ENCODE measurements at regions not wholly inside any gene's neighbourhood (a gene's known extent, or its start where the extent isn't known, plus 50 kb on each side); places are given as distances from the start of the nearest gene placed in this dataset.
A peak's percentile ranks its signal among the peaks of the same experiment; 100 is the strongest.

DNA sequence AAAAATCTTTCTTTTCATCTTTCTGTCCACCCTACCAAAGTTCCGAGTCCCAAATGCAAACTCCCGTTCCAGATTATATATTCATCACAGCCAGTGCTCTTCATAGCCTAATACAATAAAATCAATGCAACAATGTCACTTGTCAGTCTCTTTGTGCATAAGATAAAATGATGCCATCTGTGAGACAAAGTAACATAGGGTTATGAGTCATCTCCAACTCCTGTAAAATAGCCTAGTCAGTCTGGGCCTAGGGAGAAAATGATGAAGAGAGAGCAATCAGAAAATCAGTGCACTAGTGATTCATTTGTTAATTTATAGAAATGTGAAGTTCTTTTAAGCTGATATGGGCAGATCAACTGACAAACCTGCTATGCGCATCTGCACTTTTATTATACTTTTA, 689.1 kb upstream of the DIAPH2 start:
- TF ChIP-seq, protein P1, sequence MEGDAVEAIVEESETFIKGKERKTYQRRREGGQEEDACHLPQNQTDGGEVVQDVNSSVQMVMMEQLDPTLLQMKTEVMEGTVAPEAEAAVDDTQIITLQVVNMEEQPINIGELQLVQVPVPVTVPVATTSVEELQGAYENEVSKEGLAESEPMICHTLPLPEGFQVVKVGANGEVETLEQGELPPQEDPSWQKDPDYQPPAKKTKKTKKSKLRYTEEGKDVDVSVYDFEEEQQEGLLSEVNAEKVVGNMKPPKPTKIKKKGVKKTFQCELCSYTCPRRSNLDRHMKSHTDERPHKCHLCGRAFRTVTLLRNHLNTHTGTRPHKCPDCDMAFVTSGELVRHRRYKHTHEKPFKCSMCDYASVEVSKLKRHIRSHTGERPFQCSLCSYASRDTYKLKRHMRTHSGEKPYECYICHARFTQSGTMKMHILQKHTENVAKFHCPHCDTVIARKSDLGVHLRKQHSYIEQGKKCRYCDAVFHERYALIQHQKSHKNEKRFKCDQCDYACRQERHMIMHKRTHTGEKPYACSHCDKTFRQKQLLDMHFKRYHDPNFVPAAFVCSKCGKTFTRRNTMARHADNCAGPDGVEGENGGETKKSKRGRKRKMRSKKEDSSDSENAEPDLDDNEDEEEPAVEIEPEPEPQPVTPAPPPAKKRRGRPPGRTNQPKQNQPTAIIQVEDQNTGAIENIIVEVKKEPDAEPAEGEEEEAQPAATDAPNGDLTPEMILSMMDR (IDR thresholded peaks at IDR 0.05) = no peak
- Histone ChIP-seq H3K27me3 (peaks cover 0 to 12% (median 0%) of the 10 kb centered on the region in 4 donors), H3K4me1 (no peaks in the 10 kb centered on the region), H3K9me3 (no peaks in the 10 kb centered on the region), H3K36me3 (no peaks in the 10 kb centered on the region), H3K4me3 (no peak overlapping the region), H3K27ac (no peak overlapping the region)
- DNase-seq = no peak
- intact Hi-C loops (cut with DNase I) = no loop called here
- WGBS, 2 donors = 74% methylated on average over 3 of the region's 3 CpGs
- no peak for ATAC-seq
- FAIRE-seq = no peak

DNA sequence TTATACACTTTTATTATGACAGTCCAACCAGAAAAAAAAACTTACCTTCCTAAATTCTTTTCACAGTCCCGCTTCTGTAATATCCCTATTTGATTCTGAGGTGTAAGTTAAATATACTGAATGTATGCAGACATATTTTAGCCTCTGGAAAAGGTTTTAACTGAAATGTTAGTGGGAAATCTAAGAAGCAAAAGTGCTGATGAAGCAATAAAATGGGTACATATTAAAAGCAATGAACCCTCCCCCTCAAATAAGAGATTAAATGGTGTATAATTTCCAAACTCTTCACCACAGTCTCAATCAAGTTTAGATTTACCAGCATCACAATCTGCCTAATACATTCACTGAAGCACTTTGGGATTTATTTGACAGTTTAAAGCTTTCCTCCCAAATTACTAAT, 688.3 kb upstream of the DIAPH2 start:
- Histone ChIP-seq H3K27me3 (peaks cover 0 to 8% (median 0%) of the 10 kb centered on the region in 4 donors), H3K27ac (no peak overlapping the region), H3K36me3 (no peaks in the 10 kb centered on the region), H3K9me3 (no peaks in the 10 kb centered on the region), H3K4me3 (no peak overlapping the region), H3K4me1 (no peaks in the 10 kb centered on the region)
- DNase-seq = no peak
- TF ChIP-seq, protein P1 (IDR thresholded peaks at IDR 0.05) = no peak
- ATAC-seq = no peak
- intact Hi-C loops (cut with DNase I) = no loop called here
- FAIRE-seq = no peak
- 36 to 42% methylated on average over 1 of the region's 1 CpG for WGBS, 2 donors

DNA sequence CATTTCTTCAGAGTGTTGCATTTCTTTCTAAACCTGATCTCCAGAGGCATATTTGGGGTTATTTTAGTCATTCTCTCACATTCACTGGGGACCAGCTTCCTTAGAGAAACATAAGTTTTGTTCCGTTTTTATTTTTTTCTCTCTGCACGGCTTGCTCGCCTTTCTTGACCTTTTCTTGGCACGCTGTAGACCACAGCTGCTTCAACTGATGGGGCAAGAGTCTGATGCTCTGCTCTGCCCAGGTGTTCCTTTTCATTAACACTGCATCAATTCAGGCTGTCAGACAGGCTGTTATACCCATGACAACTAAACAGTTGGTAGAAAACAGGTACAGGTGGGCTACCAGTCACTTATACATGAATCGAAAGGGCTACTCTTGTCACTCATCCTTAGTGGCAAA, 682.2 kb upstream of the DIAPH2 start:
- no peak for DNase-seq
- Histone ChIP-seq H3K27me3 (no peaks in the 10 kb centered on the region), H3K9me3 (no peaks in the 10 kb centered on the region), H3K4me1 (no peaks in the 10 kb centered on the region), H3K36me3 (no peaks in the 10 kb centered on the region), H3K4me3 (no peak overlapping the region), H3K27ac (no peak overlapping the region)
- FAIRE-seq = no peak
- intact Hi-C loops (cut with DNase I) = no loop called here
- no peak for ATAC-seq
- TF ChIP-seq, protein P1 (IDR thresholded peaks at IDR 0.05) = no peak
- WGBS, 2 donors = 36 to 41% methylated on average over 5 of the region's 5 CpGs

DNA sequence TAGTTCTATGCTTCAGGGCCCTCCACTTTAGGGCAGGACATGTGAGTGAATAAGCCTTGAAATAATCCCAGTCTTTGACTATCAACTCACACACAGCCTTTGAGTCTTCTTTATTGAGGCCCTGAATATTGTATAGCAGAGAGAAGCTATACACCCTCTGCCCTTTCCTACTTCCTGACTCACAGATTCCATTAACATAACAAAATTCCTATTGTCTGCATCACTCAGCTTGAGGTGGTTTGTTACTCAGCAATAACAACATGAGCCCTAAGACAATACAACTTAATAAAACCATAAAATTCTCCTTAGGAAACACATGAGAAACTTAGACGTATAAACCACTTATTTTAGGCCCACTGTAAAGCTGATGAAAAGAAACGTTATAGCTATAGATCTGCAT, 680.3 kb upstream of the DIAPH2 start:
- FAIRE-seq = no peak
- no peaks in the 10 kb centered on the region for H3K36me3 ChIP-seq
- intact Hi-C loops (cut with DNase I) = no loop called here
- no peak overlapping the region for H3K4me3 ChIP-seq
- H3K27ac ChIP-seq = no peak overlapping the region
- 45 to 51% methylated on average over 2 of the region's 2 CpGs for WGBS, 2 donors
- H3K27me3 ChIP-seq = no peaks in the 10 kb centered on the region
- H3K4me1 ChIP-seq = no peaks in the 10 kb centered on the region
- ATAC-seq = no peak
- DNase-seq = no peak
- TF ChIP-seq, protein P1 (IDR thresholded peaks at IDR 0.05) = no peak
- no peaks in the 10 kb centered on the region for H3K9me3 ChIP-seq

DNA sequence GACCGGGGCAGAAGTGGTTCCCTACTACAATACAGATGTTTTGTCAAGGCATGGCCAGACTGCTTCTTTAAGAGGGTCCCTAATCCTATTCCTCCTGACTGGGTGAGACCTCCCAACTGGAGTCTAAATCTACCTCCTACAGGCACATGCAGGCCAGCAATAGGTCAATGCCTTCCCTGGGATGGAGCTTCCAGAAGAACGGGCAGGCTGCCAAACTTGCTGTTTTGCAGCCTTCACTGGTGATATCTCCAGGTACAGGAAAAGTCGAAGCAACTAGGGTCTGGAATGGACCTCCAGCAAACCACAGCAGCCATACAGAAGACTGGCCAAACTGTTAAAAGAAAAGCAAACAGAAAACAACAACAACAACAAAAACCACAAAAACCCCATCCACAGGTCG, 678.4 kb upstream of the DIAPH2 start:
- FAIRE-seq = no peak
- DNase-seq = peak in 3 of 6 donors; percentile 22 to 54 (median 37)
- no peak overlapping the region for H3K27ac ChIP-seq
- 57 to 59% methylated on average over 4 of the region's 4 CpGs for WGBS, 2 donors
- H3K36me3 ChIP-seq = no peaks in the 10 kb centered on the region
- intact Hi-C loops (cut with DNase I) = no loop called here
- no peak for ATAC-seq
- no peaks in the 10 kb centered on the region for H3K4me1 ChIP-seq
- TF ChIP-seq, protein P1 (IDR thresholded peaks at IDR 0.05) = no peak
- no peaks in the 10 kb centered on the region for H3K27me3 ChIP-seq
- no peaks in the 10 kb centered on the region for H3K9me3 ChIP-seq
- H3K4me3 ChIP-seq = no peak overlapping the region
